ENCODE measurements at regions not wholly inside any gene's neighbourhood (a gene's known extent, or its start where the extent isn't known, plus 50 kb on each side); places are given as distances from the start of the nearest gene placed in this dataset.

DNA sequence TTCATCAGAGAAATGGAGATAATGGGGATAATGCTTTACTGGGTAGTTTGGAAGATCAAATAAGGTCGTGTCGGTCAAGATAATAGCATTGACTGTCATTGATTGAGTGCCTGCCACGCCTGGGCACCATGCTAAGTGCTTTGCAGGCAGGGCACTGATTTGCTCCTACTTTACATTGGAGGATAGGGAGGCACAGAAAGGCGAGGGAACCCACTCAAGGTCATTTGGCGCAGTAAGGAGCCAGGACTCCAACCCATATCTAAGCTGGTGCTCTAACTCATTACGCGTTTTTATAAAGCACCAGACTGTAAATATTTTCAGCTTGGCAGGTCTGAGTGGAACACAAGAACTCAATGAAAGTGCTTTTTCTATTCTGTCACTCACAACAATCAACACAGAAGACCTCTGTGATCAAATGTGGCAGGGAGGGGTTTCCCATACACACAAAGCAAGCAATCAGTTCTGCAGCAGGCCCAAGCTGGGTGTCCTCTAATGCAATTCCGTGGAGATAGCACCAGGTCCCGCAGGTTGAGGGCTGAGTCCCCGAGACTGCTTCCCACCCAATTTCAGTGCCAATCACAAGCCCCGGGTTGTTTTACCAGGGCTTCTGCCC, 373.6 kb downstream of the CDH26 start:
- no peak overlapping the region for H3K4me3 ChIP-seq (ENCODE audit: low read length)
- no peak overlapping the region for H3K4me2 ChIP-seq (ENCODE audit: low read depth, low read length)
- H3K4me1 ChIP-seq (ENCODE audit: low read length): no peaks in the 10 kb centered on the region
- H2AFZ ChIP-seq (ENCODE audit: low read length): no peak overlapping the region
- no peak overlapping the region for H3K9ac ChIP-seq (ENCODE audit: low read length)
- H3K79me2 ChIP-seq (ENCODE audit: low read length): no peaks in the 10 kb centered on the region
- no peaks in the 10 kb centered on the region for H3K9me2 ChIP-seq (replicated peaks; ENCODE audit: insufficient read depth, low read length)
- H3K27ac ChIP-seq (ENCODE audit: low read length): no peak overlapping the region
- DNase-seq: no peak
- H3K9me3 ChIP-seq (replicated peaks; ENCODE audit: insufficient read depth, low read length): no peaks in the 10 kb centered on the region
- no peak for TF ChIP-seq EZH2phosphoT487 (IDR thresholded peaks at IDR 0.05; ENCODE audit: low read length)
- TF ChIP-seq EZH2 (optimal IDR thresholded peaks at IDR 0.05; ENCODE audit: low read depth, low read length): no peak
- TF ChIP-seq, protein P1, sequence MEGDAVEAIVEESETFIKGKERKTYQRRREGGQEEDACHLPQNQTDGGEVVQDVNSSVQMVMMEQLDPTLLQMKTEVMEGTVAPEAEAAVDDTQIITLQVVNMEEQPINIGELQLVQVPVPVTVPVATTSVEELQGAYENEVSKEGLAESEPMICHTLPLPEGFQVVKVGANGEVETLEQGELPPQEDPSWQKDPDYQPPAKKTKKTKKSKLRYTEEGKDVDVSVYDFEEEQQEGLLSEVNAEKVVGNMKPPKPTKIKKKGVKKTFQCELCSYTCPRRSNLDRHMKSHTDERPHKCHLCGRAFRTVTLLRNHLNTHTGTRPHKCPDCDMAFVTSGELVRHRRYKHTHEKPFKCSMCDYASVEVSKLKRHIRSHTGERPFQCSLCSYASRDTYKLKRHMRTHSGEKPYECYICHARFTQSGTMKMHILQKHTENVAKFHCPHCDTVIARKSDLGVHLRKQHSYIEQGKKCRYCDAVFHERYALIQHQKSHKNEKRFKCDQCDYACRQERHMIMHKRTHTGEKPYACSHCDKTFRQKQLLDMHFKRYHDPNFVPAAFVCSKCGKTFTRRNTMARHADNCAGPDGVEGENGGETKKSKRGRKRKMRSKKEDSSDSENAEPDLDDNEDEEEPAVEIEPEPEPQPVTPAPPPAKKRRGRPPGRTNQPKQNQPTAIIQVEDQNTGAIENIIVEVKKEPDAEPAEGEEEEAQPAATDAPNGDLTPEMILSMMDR (IDR thresholded peaks at IDR 0.05; ENCODE audit: low read length): no peak
- H3F3A ChIP-seq (ENCODE audit: insufficient read depth, low read length): no peaks in the 10 kb centered on the region
- no peaks in the 10 kb centered on the region for H3K27me3 ChIP-seq (replicated peaks; ENCODE audit: insufficient read depth, low read length)
- H4K20me1 ChIP-seq (ENCODE audit: insufficient read depth, low read length): no peaks in the 10 kb centered on the region
- no peaks in the 10 kb centered on the region for H3K36me3 ChIP-seq (replicated peaks; ENCODE audit: insufficient read depth, low read length)

DNA sequence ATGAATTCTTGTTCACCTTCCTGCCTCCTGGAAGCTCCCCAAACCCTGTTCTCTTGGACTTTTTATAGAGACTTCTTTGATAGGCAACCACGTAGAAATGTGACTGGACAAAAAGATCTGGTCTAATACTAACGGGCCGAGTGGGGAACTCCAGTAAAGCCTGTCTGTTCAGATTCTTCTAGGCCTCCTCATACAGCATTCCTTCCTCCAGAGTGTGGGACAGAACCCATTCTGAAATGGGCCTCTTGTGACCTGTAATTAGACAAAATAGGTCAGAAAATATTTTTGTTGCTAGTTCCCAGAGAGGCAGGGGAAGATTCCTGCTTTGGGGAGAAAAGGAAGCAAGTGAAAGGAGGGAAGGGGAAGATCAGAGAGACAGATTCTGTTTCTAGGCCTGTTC, 374.3 kb downstream of the CDH26 start:
- H3K27me3 ChIP-seq (replicated peaks; ENCODE audit: insufficient read depth, low read length): no peaks in the 10 kb centered on the region
- H3K9ac ChIP-seq (ENCODE audit: low read length): no peak overlapping the region
- no peaks in the 10 kb centered on the region for H3K4me1 ChIP-seq (ENCODE audit: low read length)
- H3K4me3 ChIP-seq (ENCODE audit: low read length): no peak overlapping the region
- H3K4me2 ChIP-seq (ENCODE audit: low read depth, low read length): no peak overlapping the region
- no peaks in the 10 kb centered on the region for H3K9me3 ChIP-seq (replicated peaks; ENCODE audit: insufficient read depth, low read length)
- H4K20me1 ChIP-seq (ENCODE audit: insufficient read depth, low read length): no peaks in the 10 kb centered on the region
- no peaks in the 10 kb centered on the region for H3K36me3 ChIP-seq (replicated peaks; ENCODE audit: insufficient read depth, low read length)
- TF ChIP-seq, protein P1 (IDR thresholded peaks at IDR 0.05; ENCODE audit: low read length): no peak
- no peak for TF ChIP-seq EZH2phosphoT487 (IDR thresholded peaks at IDR 0.05; ENCODE audit: low read length)
- no peak for TF ChIP-seq EZH2 (optimal IDR thresholded peaks at IDR 0.05; ENCODE audit: low read depth, low read length)
- H3K79me2 ChIP-seq (ENCODE audit: low read length): no peaks in the 10 kb centered on the region
- no peak for DNase-seq
- no peaks in the 10 kb centered on the region for H3K9me2 ChIP-seq (replicated peaks; ENCODE audit: insufficient read depth, low read length)
- no peak overlapping the region for H2AFZ ChIP-seq (ENCODE audit: low read length)
- no peak overlapping the region for H3K27ac ChIP-seq (ENCODE audit: low read length)
- H3F3A ChIP-seq (ENCODE audit: insufficient read depth, low read length): no peaks in the 10 kb centered on the region

DNA sequence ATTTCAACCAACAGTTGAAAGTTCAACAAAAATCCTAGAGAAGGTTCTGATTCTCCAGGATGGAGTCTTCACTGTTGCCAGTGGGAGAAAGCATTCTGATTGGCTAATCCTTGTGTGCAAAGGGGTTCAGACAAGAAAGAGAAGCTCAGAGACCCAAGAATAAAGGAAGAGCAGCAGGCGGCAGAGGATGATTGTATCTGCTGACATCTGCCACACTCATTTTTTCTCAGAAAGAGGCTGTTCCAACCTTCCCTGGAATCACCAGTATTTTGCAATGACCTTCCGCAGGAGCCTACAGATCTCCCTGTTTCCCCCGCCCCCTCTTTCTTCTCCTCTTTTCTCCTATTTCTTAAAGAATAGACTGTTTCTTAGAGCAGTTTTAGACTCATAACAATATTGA, 376.7 kb downstream of the CDH26 start:
- Histone ChIP-seq H3F3A (ENCODE audit: insufficient read depth, low read length) (no peaks in the 10 kb centered on the region), H3K9me3 (replicated peaks; ENCODE audit: insufficient read depth, low read length) (no peaks in the 10 kb centered on the region), H3K4me1 (ENCODE audit: low read length) (no peaks in the 10 kb centered on the region), H3K79me2 (ENCODE audit: low read length) (no peaks in the 10 kb centered on the region), H3K27ac (ENCODE audit: low read length) (no peak overlapping the region), H4K20me1 (ENCODE audit: insufficient read depth, low read length) (no peaks in the 10 kb centered on the region), H3K9ac (ENCODE audit: low read length) (no peak overlapping the region), H3K27me3 (replicated peaks; ENCODE audit: insufficient read depth, low read length) (no peaks in the 10 kb centered on the region), H2AFZ (ENCODE audit: low read length) (no peak overlapping the region), H3K4me3 (ENCODE audit: low read length) (no peak overlapping the region), H3K36me3 (replicated peaks; ENCODE audit: insufficient read depth, low read length) (no peaks in the 10 kb centered on the region), H3K9me2 (replicated peaks; ENCODE audit: insufficient read depth, low read length) (no peaks in the 10 kb centered on the region), H3K4me2 (ENCODE audit: low read depth, low read length) (no peak overlapping the region)
- TF ChIP-seq EZH2phosphoT487 (IDR thresholded peaks at IDR 0.05; ENCODE audit: low read length) (no peak), EZH2 (optimal IDR thresholded peaks at IDR 0.05; ENCODE audit: low read depth, low read length) (no peak)
- TF ChIP-seq, protein P1 (IDR thresholded peaks at IDR 0.05; ENCODE audit: low read length): no peak
- no peak for DNase-seq
